ENCODE measurements at regions not wholly inside any gene's neighbourhood (a gene's known extent, or its start where the extent isn't known, plus 50 kb on each side); places are given as distances from the start of the nearest gene placed in this dataset.

DNA sequence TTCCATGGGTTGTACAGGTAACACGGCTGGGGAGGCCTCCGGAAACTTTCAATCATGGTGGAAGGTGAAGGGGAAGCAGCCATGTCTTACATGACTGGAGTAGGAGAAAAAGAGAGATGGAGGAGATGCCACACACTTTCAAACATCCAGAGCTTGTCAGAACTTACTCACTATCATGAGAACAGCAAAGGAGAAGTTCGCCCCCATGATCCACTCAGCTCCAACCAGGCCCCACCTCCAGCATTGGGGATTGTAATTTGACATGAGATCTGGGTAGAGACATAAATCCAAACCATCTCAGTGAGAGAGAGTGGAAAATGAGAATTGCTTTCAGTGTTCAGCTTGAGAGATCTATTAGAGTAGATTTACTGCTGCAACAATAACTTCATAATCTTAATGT, 210.9 kb downstream of the NDFIP2 start:
- TF ChIP-seq, protein P1, sequence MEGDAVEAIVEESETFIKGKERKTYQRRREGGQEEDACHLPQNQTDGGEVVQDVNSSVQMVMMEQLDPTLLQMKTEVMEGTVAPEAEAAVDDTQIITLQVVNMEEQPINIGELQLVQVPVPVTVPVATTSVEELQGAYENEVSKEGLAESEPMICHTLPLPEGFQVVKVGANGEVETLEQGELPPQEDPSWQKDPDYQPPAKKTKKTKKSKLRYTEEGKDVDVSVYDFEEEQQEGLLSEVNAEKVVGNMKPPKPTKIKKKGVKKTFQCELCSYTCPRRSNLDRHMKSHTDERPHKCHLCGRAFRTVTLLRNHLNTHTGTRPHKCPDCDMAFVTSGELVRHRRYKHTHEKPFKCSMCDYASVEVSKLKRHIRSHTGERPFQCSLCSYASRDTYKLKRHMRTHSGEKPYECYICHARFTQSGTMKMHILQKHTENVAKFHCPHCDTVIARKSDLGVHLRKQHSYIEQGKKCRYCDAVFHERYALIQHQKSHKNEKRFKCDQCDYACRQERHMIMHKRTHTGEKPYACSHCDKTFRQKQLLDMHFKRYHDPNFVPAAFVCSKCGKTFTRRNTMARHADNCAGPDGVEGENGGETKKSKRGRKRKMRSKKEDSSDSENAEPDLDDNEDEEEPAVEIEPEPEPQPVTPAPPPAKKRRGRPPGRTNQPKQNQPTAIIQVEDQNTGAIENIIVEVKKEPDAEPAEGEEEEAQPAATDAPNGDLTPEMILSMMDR (IDR thresholded peaks at IDR 0.05), result no peak
- no peak for TF ChIP-seq POLR2A (IDR thresholded peaks at IDR 0.05)
- TF ChIP-seq EP300 (IDR thresholded peaks at IDR 0.05), result no peak

Measured in gastroesophageal sphincter (tissue), 3 donors.